Fibroblast of villous mesenchyme (primary cell): ENCODE measurements at regions not wholly inside any gene's neighbourhood (a gene's known extent, or its start where the extent isn't known, plus 50 kb on each side); places are given as distances from the start of the nearest gene placed in this dataset.

Source experiments
- DNase-seq: peaks from one replicate; pipeline ENCODE4 v3.0.0-alpha.2; 2010; ENCODE audit warnings: low read depth
- H3K4me3 ChIP-seq: 2 replicates; pipeline ENCODE4 v1.5.1; 2011; ENCODE audit warnings: low read depth, mild to moderate bottlenecking, low read length
- TF ChIP-seq, protein P1 (sequence below): IDR thresholded peaks from 2 replicates; pipeline ENCODE4 v1.5.1; 2012; ENCODE audit warnings: low read depth, mild to moderate bottlenecking, low read length; ENCODE audit not compliant: insufficient read depth

GRCh38 chr1:110779636-110780035 lies 93.3 kb upstream of the CD53 start:
- no peak for DNase-seq
- H3K4me3 ChIP-seq = no peak overlapping the region
- TF ChIP-seq, protein P1, sequence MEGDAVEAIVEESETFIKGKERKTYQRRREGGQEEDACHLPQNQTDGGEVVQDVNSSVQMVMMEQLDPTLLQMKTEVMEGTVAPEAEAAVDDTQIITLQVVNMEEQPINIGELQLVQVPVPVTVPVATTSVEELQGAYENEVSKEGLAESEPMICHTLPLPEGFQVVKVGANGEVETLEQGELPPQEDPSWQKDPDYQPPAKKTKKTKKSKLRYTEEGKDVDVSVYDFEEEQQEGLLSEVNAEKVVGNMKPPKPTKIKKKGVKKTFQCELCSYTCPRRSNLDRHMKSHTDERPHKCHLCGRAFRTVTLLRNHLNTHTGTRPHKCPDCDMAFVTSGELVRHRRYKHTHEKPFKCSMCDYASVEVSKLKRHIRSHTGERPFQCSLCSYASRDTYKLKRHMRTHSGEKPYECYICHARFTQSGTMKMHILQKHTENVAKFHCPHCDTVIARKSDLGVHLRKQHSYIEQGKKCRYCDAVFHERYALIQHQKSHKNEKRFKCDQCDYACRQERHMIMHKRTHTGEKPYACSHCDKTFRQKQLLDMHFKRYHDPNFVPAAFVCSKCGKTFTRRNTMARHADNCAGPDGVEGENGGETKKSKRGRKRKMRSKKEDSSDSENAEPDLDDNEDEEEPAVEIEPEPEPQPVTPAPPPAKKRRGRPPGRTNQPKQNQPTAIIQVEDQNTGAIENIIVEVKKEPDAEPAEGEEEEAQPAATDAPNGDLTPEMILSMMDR = no peak

DNA sequence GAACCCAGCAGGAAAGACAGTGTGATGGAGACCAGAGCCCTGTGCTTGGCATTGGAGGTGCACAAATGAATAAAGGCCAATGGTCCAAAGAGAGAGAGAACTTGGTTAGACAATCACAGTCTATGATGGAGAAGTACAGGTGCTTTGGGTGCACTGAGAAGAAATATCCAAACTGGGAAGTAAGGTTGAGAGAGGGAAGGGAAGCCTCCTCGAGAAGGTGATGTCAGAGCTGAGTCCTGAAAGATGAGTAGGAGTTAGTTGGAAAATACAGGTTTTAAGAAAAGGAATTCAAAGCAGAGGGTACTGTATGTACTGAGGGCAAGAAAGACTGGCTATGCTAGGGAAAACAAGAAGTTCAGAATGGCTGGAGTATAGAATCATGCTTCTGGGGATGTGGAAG lies 94.1 kb upstream of the CD53 start:
- TF ChIP-seq, protein P1 = no peak
- no peak for DNase-seq
- no peak overlapping the region for H3K4me3 ChIP-seq

- H3K4me3 ChIP-seq = no peak overlapping the region
- TF ChIP-seq, protein P1 = no peak
- no peak for DNase-seq
These were observed 95.7 kb upstream of the CD53 start for GRCh38 chr1:110777228-110777627.

- no peak overlapping the region for H3K4me3 ChIP-seq
- DNase-seq = no peak
- TF ChIP-seq, protein P1 = no peak
These were observed 98.5 kb upstream of the CD53 start for GRCh38 chr1:110774398-110774797.

DNA sequence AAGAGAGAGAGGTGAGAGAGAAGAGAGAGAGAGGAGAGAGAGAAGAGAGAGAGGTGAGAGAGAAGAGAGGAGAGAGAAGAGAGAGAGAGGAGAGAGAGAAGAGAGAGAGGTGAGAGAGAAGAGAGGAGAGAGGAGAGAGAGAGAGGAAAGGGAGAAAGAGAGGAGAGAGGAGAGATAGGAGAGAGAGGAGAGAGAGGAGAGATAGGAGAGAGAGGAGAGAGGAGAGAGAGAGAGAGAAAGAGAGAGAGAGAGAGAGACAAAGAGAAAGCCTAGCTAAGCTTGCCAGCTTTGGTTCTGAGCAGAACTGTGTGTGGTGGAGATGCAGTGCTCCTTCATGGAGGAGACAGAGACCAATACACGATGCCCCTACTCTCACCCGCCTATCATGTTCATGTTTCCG lies 99.1 kb upstream of the KCNA3 start:
- H3K4me3 ChIP-seq = no peak overlapping the region
- DNase-seq = no peak
- TF ChIP-seq, protein P1 = no peak

- H3K4me3 ChIP-seq = no peak overlapping the region
- DNase-seq = no peak
- TF ChIP-seq, protein P1 = no peak
These were observed 96.7 kb upstream of the KCNA3 start for GRCh38 chr1:110771245-110772022.

GRCh38 chr1:110770832-110771231 lies 96.1 kb upstream of the KCNA3 start:
- no peak for DNase-seq
- TF ChIP-seq, protein P1 = no peak
- no peak overlapping the region for H3K4me3 ChIP-seq
